GM19025 (cell line): ENCODE measurements at regions not wholly inside any gene's neighbourhood (a gene's known extent, or its start where the extent isn't known, plus 50 kb on each side); places are given as distances from the start of the nearest gene placed in this dataset.

Experiments
- ATAC-seq: cut with Tn5 transposase; IDR thresholded peaks from one replicate; pipeline ENCODE4 v1.9.1; 2021; ENCODE audit warnings: mild to moderate bottlenecking, low read depth, moderate library complexity; ENCODE audit not compliant: unreplicated experiment

GRCh38 chr14:62130441-62130840 lies 368.2 kb downstream of the SNAPC1 start:
- ATAC-seq = no peak

- ATAC-seq = no peak
Observed at GRCh38 chr14:62133776-62134550, 371.7 kb downstream of the SNAPC1 start.

DNA sequence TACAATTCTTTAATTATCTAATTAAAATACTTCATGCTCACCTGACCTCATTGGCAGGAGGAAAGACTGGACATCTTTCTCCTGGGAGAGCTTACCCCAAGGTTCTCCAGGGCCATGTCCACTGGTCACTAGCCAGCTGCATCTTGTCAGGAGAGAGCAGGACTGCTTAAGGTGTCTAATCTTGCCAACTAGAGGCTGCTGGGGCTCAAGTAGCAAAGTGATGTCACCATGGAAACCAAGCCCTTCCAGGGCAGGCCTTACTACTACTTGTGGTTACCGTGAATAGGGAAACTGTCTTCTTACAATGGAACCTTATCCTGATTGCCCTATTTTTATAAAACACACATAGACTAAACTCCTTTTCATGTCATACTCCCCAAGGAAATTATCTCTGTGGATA lies 376.4 kb downstream of the SNAPC1 start:
- ATAC-seq = no peak

DNA sequence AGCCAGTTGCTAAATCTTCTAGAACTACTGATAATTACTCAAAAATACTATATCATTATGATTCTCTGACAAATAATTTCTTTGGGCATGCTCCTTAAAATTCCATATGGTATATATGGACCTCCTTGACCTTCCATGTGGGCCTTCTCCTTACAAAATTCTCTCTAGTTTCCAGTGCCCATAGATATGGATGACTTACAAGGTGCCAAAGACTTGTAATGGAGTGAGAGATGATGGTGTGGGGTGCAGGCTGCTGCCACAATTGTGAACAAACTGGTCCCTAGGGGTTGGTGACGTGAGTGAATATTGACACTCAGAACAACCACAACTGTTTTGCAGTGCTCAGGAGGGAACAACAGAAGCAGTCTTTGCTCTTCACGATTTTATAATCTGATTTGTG lies 378.9 kb downstream of the SNAPC1 start:
- no peak for ATAC-seq

DNA sequence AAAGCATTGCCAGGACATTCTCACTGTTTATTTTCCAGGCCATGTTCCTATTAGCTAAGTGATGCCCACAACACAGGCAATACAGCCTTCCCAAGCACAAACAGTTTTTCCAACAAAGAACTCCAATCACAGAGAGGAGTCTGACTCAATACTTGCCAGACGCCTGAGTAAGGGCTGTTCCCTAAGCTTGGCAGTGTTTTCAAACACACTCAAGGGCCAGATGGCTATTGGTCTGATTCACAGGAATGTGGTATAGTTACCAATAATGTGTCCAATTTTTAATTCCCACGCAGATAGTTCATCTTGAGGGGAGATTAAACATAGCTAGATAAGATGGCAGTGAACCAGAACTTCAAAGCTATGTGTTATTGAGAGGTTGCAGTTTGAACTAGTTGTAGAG lies 381.0 kb downstream of the SNAPC1 start:
- ATAC-seq = no peak

- ATAC-seq = no peak
Observed at GRCh38 chr14:62144863-62145262, 382.6 kb downstream of the SNAPC1 start.

GRCh38 chr14:62146030-62146429 lies 383.8 kb downstream of the SNAPC1 start:
- no peak for ATAC-seq

- ATAC-seq = no peak
Observed at GRCh38 chr14:62156052-62156451, 393.8 kb downstream of the SNAPC1 start.

DNA sequence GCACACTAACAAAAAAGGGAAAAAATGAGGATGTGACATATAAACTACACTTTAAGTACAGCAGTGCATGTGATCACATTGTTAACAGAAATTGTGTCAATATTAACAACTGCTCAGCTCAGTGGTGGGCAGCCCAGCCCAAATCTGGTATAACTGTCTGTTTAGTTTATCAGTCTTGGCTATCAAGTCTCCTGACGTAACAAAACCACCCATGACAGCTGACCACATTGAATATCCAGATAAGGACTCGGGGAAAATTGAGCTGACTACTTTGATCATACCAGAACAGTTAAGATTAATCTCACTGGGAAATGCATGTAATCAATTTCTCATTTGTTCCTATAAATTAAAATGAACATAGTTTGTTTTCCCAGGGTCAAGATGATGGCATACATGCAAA lies 396.6 kb downstream of the SNAPC1 start:
- no peak for ATAC-seq

- no peak for ATAC-seq
Observed at GRCh38 chr14:62159314-62159713, 397.1 kb downstream of the SNAPC1 start.

DNA sequence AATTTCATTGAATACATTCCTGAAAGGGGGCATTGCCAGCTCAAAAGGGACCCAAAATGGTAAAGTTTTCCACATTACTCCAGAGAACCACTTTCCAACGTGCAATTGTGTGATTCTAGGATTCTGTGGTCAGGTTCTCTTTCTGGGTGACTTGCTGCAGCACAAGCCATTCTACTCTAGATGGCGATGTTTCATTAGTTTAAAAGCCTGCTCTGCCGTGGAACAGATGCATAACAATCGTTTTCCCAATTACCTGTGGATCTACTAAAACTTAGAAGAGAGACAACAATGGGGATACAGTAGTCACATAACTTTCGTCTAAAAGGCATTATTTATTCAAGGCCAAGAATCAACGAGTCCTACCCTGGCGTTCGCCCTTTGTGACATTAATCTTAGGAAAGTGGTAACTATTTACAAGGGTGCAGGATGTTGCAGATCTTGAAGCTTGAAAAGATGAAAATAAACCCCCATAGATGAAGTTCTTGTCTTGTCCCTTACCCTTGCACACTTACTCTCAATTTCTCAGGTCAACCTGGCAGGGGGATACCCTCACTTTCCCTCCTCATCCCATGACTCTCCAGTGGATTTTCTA lies 400.9 kb downstream of the SNAPC1 start:
- ATAC-seq = no peak

DNA sequence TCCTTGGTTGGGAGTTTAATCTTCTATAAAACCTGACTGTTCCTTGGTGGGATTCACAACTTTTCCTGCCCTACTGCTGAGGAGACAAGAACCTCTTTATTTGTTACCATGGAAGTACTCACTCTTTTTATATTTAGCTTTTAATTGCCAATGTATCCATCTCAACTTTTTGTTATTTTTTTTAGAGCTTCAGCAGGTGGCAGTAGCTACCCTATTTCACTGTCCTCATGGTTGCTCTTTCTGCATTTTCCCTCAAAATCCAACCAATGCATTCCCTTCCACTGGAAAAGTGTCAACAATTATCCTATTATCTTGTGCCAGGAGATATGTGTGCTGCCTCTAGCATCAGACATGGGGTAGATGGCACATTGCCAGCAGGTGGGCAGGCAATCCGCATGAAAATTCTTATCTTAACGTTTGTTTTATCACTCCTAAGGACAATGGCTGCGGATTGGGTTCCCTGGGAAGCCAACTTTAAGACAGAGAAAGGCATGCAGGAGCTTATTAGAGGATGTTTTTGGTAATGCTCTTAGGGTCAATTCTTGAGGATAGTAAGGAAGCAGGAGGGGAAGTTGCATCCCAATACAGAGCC lies 406.4 kb downstream of the SNAPC1 start:
- no peak for ATAC-seq

DNA sequence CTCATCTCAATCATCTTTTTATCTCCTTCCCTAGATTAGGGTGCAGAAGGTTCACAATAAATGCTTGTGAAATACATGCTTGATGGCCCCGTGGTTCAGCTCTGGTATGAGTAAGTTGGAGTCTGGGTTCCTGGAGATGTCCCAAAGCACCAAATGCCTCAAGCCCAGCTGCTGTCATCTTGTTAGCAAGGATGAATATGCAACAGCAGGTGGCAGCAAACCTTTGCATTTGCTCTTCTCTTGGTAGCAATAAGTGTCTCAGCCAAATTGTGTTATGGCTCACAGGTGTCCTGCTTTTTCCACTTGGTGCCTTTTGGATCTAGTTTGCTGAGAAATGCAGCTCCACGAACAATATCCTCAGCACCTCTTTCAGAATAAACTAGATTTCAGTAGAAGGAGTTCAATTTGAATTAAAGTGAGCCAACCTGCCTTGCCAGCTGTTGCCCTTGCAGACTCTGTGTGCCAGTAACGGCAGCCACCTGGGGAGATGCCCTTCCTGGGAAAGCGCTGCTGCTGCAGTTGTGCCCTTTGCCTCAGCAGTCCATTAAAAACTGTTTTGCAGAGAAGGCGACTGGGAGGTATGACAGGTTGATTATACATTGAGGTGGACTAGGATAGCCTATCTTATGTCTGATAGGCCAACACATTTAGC lies 417.3 kb downstream of the SNAPC1 start:
- peak; percentile 64 for ATAC-seq

- ATAC-seq = no peak
Observed at GRCh38 chr14:62181591-62181990, 419.4 kb downstream of the SNAPC1 start.

DNA sequence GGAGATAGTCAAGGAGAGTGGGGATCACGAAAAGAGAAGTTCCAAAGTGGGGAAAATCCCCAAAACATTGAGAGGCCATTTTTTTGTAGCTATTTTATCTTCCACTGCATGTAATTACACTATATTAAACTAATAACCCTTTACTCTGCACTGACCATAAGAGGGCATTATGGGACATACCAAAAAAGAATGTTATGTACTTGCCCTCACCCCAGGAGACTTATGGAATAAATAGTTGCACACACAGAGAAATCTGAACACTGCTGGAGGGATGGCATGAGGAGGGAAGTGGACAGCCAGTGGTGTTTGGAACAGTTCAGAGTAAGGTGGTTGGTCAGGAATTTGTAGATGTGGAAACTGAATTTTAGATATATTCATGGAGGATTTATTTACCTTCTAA lies 422.9 kb downstream of the SNAPC1 start:
- no peak for ATAC-seq

GRCh38 chr14:62187265-62187664 lies 425.0 kb downstream of the SNAPC1 start:
- no peak for ATAC-seq

- no peak for ATAC-seq
Observed at GRCh38 chr14:62189698-62190097, 427.5 kb downstream of the SNAPC1 start.

DNA sequence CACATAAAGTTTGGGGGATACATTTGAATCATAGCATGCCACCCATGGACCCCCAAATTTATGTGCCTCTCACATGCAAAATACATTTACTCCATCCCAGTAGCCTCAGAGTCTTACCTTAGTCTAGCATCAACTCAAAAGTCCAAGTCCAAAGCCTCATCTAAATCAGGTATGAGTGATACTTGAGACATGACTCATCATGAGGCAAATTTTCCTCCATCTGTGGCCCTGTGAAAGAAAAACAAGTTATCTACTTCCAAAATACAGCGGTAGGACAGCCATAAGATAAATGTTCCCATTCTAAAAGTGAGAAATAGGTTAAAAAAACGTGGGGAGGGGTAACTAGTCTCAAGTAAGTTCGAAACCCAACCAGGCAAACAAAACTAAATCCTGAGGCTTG lies 444.2 kb downstream of the SNAPC1 start:
- ATAC-seq = no peak

DNA sequence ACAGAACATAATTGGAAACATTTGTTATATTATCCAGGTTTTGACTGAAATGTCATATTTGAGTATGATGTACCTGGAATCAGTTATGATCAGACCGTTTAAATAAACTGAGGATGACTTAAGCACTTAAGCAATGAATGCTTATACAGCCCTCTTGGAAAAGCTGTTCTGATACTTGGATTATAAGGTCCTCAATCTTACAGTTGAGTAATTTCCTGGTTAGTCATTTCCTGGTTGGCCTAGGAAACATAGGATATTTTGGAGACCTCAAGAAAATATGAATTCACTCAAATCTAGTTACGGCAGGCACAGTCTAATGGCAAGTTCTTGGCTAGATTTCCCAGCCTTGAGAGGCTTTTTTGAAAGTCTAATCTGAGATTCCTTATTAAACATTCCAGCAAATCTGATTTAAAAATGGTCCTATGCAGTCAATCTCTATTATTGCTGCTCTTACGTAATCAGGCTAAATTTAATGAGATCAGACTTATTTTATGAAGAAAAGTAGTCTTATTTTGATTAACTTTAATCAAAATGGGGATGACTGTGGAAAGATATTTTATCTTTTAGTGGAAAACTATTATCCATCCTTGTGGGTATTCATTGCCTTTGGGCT lies 447.2 kb downstream of the SNAPC1 start:
- ATAC-seq = no peak

- ATAC-seq = no peak
Observed at GRCh38 chr14:62213516-62213915, 451.3 kb downstream of the SNAPC1 start.

DNA sequence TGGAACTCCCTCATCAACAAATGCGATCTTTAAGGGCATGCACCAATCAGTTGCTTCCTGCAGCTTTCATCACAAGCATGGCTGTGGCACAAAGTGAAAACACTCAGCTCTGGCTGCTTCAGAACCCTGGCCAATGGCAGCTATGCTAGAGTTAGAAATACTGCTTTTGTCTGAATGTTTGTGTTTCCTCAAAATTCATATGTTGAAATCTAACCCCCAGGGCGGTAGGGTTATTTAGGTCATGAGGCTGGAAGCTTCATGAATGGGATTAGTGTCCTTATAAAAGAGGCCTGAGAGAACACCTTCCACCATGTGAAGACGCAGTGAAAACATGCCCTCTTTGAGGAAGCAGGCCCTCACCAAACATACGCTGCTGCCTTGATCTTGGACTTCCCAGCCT lies 453.9 kb downstream of the SNAPC1 start:
- no peak for ATAC-seq
